ENCODE measurements at regions not wholly inside any gene's neighbourhood (a gene's known extent, or its start where the extent isn't known, plus 50 kb on each side); places are given as distances from the start of the nearest gene placed in this dataset.

DNA sequence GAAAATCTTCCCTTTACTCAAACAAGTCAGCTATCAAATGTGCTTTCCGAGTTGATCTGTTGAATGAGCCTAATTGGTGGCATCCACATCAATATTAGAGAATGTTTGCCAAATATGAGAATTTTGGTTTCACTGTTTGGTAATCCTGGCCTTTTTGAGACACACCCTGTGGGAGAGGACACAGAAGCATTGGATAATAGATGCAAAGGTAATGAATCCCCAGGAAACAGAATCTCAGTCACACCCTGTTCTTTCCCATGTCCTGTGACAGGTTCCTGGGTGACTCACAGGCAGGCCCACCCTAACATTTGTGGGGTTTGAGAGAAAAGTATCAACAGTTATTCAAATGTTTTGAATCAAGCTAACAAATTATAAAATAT, 99.8 kb upstream of the PELI1 start:
- H3K9me3 Mint-ChIP-seq (ENCODE audit: insufficient read depth), result peaks cover 3% of the 10 kb centered on the region
- no peaks in the 10 kb centered on the region for H3K4me1 Mint-ChIP-seq
- no peak for ATAC-seq (ENCODE audit: low read depth)
- Histone ChIP-seq H3K4me1 (ENCODE audit: control insufficient read depth in 2 of 2, insufficient read depth in 2 of 2, low read length in 2 of 2) (no peaks in the 10 kb centered on the region), H3K9ac (ENCODE audit: low read length) (no peak overlapping the region), H4K20me1 (ENCODE audit: control insufficient read depth, insufficient read depth, low read length, poor library complexity, severe bottlenecking) (no peaks in the 10 kb centered on the region), H3K4me3 (ENCODE audit: control extremely low read depth in 1 of 5, extremely low read depth in 1 of 5, insufficient read depth in 1 of 5, low read depth in 2 of 5, low read length in 4 of 5) (no peak overlapping the region), H2AFZ (ENCODE audit: insufficient read depth, low read depth, low read length, poor library complexity, severe bottlenecking) (no peak overlapping the region), H3K4me2 (replicated peaks; ENCODE audit: low read depth, low read length, poor library complexity, severe bottlenecking) (no peak overlapping the region), H3K27me3 (replicated peaks in 1 of 4; ENCODE audit: control extremely low read depth in 1 of 4, control insufficient read depth in 3 of 4, insufficient read depth in 4 of 4, low read length in 3 of 4) (no peaks in the 10 kb centered on the region), H3K9me3 (ENCODE audit: control extremely low read depth in 1 of 3, control insufficient read depth in 2 of 3, insufficient read depth in 1 of 3, low read length in 2 of 3) (no peaks in the 10 kb centered on the region), H3K79me2 (ENCODE audit: control insufficient read depth, insufficient read depth, low read length) (no peaks in the 10 kb centered on the region), H3K36me3 (replicated peaks in 1 of 2; ENCODE audit: control extremely low read depth in 1 of 2, control insufficient read depth in 1 of 2, extremely low read depth in 1 of 2, insufficient read depth in 2 of 2, low read length in 1 of 2) (no peaks in the 10 kb centered on the region), H3K27ac (ENCODE audit: low read length in 2 of 2) (no peak overlapping the region)
- no peak overlapping the region for H3K4me3 Mint-ChIP-seq
- ChIA-PET POLR2A (no interaction called here), CTCF (interaction anchor here (1.0 kb wide), 1 partner anchor 84 kb away, joined by 3 read pairs; no protein-coding TSS in a partner anchor)
- intact Hi-C loops (cut with micrococcal nuclease), result no loop called here
- no peak for TF ChIP-seq EZH2 (IDR thresholded peaks at IDR 0.05; ENCODE audit: borderline replicate concordance, insufficient read depth, low read depth, low read length, poor library complexity, severe bottlenecking)
- TF ChIP-seq, protein P1, sequence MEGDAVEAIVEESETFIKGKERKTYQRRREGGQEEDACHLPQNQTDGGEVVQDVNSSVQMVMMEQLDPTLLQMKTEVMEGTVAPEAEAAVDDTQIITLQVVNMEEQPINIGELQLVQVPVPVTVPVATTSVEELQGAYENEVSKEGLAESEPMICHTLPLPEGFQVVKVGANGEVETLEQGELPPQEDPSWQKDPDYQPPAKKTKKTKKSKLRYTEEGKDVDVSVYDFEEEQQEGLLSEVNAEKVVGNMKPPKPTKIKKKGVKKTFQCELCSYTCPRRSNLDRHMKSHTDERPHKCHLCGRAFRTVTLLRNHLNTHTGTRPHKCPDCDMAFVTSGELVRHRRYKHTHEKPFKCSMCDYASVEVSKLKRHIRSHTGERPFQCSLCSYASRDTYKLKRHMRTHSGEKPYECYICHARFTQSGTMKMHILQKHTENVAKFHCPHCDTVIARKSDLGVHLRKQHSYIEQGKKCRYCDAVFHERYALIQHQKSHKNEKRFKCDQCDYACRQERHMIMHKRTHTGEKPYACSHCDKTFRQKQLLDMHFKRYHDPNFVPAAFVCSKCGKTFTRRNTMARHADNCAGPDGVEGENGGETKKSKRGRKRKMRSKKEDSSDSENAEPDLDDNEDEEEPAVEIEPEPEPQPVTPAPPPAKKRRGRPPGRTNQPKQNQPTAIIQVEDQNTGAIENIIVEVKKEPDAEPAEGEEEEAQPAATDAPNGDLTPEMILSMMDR (IDR thresholded peaks at IDR 0.05), result no peak
- DNase-seq, result no peak
- no peak overlapping the region for H3K27ac Mint-ChIP-seq
- H3K27me3 Mint-ChIP-seq, result peaks cover 3% of the 10 kb centered on the region
- no CpG with 5 or more reads among the region's 1 CpG for WGBS (ENCODE audit: insufficient coverage)

DNA sequence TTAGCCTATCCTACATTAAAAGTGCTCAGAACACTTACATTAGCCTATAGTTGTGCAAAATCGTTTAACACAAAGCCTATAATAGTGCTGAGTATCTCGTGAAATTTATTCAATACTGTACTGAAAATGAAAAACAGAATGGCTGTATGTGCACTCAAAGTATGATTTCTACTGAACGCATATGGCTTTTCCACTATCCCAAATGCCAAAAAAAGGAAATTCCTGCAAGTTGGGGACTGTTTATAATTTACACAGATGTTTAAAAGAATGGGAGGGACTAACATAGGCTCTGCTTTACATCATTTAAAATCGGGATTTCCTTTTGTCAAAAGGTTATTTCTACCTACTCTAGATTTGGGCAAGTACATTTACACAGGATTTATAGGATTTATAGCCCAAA, 101.4 kb upstream of the PELI1 start:
- no peaks in the 10 kb centered on the region for H3K4me1 Mint-ChIP-seq
- no peaks in the 10 kb centered on the region for H3K9me3 Mint-ChIP-seq (ENCODE audit: insufficient read depth)
- DNase-seq (no peak), ATAC-seq (ENCODE audit: low read depth) (no peak)
- Histone ChIP-seq H3K27ac (ENCODE audit: low read length in 2 of 2) (no peak overlapping the region), H3K4me3 (ENCODE audit: control extremely low read depth in 1 of 5, extremely low read depth in 1 of 5, insufficient read depth in 1 of 5, low read depth in 2 of 5, low read length in 4 of 5) (no peak overlapping the region), H3K36me3 (replicated peaks in 1 of 2; ENCODE audit: control extremely low read depth in 1 of 2, control insufficient read depth in 1 of 2, extremely low read depth in 1 of 2, insufficient read depth in 2 of 2, low read length in 1 of 2) (no peaks in the 10 kb centered on the region), H3K4me1 (ENCODE audit: control insufficient read depth in 2 of 2, insufficient read depth in 2 of 2, low read length in 2 of 2) (no peaks in the 10 kb centered on the region), H3K4me2 (replicated peaks; ENCODE audit: low read depth, low read length, poor library complexity, severe bottlenecking) (no peak overlapping the region), H3K9ac (ENCODE audit: low read length) (no peak overlapping the region), H3K9me3 (ENCODE audit: control extremely low read depth in 1 of 3, control insufficient read depth in 2 of 3, insufficient read depth in 1 of 3, low read length in 2 of 3) (no peaks in the 10 kb centered on the region), H2AFZ (ENCODE audit: insufficient read depth, low read depth, low read length, poor library complexity, severe bottlenecking) (no peak overlapping the region), H3K27me3 (replicated peaks in 1 of 4; ENCODE audit: control extremely low read depth in 1 of 4, control insufficient read depth in 3 of 4, insufficient read depth in 4 of 4, low read length in 3 of 4) (no peaks in the 10 kb centered on the region), H4K20me1 (ENCODE audit: control insufficient read depth, insufficient read depth, low read length, poor library complexity, severe bottlenecking) (no peaks in the 10 kb centered on the region), H3K79me2 (ENCODE audit: control insufficient read depth, insufficient read depth, low read length) (no peaks in the 10 kb centered on the region)
- peaks cover 3% of the 10 kb centered on the region for H3K27me3 Mint-ChIP-seq
- ChIA-PET POLR2A (no interaction called here), CTCF (no interaction called here)
- no CpG with 5 or more reads among the region's 4 CpGs for WGBS (ENCODE audit: insufficient coverage)
- H3K27ac Mint-ChIP-seq, result no peak overlapping the region
- no peak overlapping the region for H3K4me3 Mint-ChIP-seq
- TF ChIP-seq EZH2 (IDR thresholded peaks at IDR 0.05; ENCODE audit: borderline replicate concordance, insufficient read depth, low read depth, low read length, poor library complexity, severe bottlenecking), result no peak
- TF ChIP-seq, protein P1 (IDR thresholded peaks at IDR 0.05), result no peak
- intact Hi-C loops (cut with micrococcal nuclease), result no loop called here

Measured in B cell (primary cell).